NCI-H1092 (cell line): ENCODE measurements at regions not wholly inside any gene's neighbourhood (a gene's known extent, or its start where the extent isn't known, plus 50 kb on each side); places are given as distances from the start of the nearest gene placed in this dataset.

Experiments
- DNase-seq: peaks from one replicate; lab custom pipeline; 2025; lab: John Stamatoyannopoulos, UW

GRCh38 chr1:207971331-207972219, 60.6 kb upstream of the CD34 start:
- no peak for DNase-seq

- no peak for DNase-seq
Observed at GRCh38 chr1:207970329-207971233, 59.7 kb upstream of the CD34 start.

GRCh38 chr1:207969528-207969927, 58.6 kb upstream of the CD34 start:
- DNase-seq, result no peak

GRCh38 chr1:207968521-207969009, 57.6 kb upstream of the CD34 start:
- DNase-seq, result no peak

GRCh38 chr1:207967703-207968102, 56.8 kb upstream of the CD34 start:
- no peak for DNase-seq

DNA sequence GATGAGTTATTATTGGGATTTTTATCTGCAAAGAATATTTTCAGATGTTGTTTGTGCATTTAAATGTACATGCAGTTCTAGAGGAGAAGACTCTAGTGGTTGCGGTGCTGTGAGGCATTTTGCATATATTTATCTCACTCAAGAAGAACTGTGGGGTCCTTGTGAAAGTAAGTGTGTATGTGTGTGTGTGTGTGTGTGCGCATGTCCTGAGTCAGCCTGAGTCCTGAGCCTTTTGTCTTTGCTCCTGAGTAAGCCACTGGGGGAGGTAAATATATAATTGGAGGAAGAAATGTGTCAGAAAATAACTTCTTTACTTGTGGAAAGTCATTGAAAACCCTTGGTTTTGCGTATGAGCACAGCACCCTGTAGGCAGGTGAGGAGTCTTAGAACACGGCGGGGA, 55.6 kb upstream of the CD34 start:
- DNase-seq, result no peak

GRCh38 chr1:207965392-207966387, 54.8 kb upstream of the CD34 start:
- DNase-seq, result no peak

DNA sequence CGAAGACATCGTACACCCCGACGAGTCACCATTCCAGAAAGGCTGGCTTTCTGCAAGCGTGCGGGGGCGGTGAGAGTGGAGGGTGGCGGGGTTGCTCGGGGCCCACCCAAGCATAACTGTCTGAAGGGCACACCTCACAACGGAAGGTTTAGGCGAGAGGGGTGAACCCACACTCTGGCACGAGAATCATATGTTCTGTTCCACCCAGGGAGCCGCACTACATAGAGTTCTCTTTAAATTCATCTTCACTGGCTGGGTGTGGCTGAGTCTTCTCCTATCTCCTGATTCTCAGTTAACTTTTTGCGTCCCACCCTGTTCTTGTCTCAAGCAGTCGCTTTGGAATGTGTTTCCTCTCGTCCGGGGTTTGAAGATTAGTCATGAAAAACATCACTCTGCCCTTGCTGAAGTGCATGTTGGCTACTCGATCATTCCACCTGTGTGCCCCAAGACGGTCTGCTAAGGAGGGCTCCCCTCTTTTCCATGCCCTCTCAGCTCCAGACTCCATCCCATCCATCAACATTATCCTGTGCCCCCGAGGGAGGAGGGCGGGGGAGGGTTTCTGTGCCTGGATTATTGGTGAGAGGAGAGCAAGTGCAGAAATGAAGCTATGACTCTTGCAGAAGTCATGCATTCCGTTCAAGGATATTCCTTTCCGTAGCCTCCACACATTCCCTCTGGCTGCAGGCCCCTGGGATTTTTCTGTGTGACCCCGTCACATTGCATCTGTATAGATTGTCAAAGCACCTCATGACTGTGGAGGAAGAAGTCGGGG, 53.5 kb upstream of the CD34 start:
- no peak for DNase-seq

DNA sequence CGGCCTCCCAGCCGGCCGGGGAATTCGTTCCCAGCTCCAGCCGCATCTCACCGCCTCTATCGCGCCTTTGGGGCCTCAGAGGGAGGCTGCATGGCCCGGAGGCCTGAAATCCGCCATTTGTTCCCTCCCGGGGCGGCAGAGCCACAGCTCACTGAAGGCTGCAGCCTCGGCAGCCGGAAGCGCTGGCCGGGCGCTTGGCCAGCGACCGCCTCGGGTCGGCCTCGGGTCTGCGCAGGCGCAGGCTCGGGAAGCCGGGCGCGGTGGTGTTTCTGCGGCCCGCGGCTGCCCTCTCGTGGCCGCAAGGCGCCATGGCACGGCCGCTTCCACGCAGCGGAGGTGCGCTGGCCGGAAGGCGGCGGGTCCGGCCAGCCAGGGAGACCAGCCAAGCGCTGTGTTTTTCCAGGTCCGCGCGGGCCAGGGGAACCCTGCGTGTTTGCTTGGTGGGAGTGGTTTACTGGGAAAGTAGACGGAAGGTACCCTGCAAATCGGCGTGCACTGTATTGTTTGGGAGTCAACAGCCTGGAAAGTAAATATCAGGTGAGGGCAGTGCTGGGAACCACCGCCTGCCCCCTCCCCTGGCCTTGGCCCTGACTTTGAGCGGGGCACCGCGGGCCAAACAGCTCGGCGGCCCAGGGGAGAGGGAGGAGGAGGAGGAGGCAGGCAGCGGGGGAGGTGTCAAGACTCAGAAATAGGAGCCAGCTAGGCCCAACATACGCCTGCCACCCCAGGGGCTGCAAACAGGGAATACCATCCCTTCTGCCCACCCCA, 52.7 kb upstream of the CD34 start:
- peak; percentile 88 for DNase-seq

DNA sequence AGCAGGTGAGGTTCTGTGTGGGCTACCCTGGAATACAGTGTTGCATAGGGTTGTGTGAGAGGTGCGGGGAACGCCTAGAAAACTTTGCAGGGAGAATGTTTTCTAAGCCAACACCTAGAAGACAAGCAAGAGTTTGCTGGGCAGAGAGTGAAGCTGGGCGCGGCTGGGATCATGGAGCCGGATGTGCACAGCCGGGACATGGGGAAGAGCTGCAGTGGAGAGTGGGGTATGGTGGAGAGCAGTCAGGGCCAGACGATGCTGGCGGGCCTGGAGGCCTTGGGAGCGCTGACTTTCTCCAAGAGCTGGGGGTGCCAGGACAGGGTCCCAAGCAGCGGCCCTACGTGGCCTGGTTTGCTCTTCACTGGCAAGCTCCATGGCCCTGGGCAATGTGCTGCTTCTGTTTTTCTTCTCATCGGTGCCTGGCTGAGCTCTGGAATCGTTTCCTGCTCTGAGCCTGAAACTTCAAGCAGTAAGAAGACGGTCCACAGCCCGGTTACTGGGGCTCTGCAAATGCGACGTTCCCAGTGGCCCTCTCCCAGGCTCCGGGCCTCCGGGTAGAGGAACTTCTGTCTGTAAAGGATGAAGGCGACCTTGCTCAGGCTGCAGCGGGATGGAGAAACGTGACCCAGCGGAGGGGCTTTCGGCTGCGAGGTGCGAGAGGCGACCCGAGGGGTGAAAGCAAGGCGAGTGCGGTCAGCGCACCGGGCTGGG, 51.9 kb upstream of the CD34 start:
- no peak for DNase-seq
